BJ (cell line): ENCODE measurements at regions not wholly inside any gene's neighbourhood (a gene's known extent, or its start where the extent isn't known, plus 50 kb on each side); places are given as distances from the start of the nearest gene placed in this dataset.

Source experiments
- CTCF ChIA-PET: fragments of 350-600 bp; formaldehyde crosslinking; extraction: SDS; loops from one replicate; lab custom pipeline; 2021; ENCODE audit warnings: antibody characterized with exemption, inconsistent platforms; lab: Yijun Ruan, JAX
- POLR2A ChIA-PET: fragments of 300-600 bp; sonication (Branson Sonifier 250); formaldehyde crosslinking; extraction: SDS; loops from one replicate; lab custom pipeline; 2021; ENCODE audit warnings: antibody characterized with exemption; lab: Charles Lee
- DNase-seq: peaks from one replicate; pipeline ENCODE4 v3.0.0-alpha.2; 2011; ENCODE audit warnings: low read depth
- H3K27me3 ChIP-seq: 2 replicates; pipeline ENCODE4 v1.6.0; 2011; ENCODE audit warnings: low read length; ENCODE audit not compliant: control insufficient read depth, insufficient read depth
- H3K36me3 ChIP-seq: 2 replicates; pipeline ENCODE4 v1.5.1; 2011; ENCODE audit warnings: low read length; ENCODE audit not compliant: control insufficient read depth, insufficient read depth
- H3K4me3 ChIP-seq: 2 replicates; pipeline ENCODE4 v1.5.1; 2011; ENCODE audit warnings: low read depth, mild to moderate bottlenecking, control low read depth, low read length
- TF ChIP-seq, protein P1 (sequence below): IDR thresholded peaks from 2 replicates; pipeline ENCODE4 v1.5.1; 2011; ENCODE audit warnings: low read depth, mild to moderate bottlenecking, control low read depth, inconsistent platforms, low read length, moderate library complexity; ENCODE audit not compliant: insufficient read depth

DNA sequence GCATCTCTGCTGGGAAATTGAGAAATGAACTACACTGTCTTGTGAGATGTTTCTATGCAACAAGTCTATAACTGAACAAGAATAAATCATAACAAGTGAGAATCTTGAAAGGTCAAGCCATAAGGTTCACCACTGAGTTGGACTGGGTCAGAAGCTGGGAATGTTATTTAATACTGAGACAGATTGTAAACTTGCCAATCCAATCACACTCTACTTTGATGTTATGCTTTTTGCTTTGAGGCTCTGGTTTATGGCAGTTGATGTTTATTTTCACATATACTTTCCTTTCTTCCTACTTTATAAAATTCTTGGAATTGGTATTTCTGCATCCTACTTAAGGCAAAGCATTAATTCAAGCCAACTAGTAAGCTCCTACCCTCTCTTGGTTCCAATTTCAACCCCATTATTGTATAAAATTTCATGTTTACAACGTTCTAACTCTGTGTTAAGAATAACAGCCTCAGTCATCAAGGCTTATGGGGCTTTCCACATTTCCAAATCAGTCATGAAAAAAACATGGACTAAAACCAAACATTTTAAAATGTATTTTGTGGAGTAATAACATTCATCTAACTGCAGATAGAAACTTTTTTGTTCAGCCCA lies 533.4 kb downstream of the NYAP2 start:
- CTCF ChIA-PET, result no interaction called here
- TF ChIP-seq, protein P1, sequence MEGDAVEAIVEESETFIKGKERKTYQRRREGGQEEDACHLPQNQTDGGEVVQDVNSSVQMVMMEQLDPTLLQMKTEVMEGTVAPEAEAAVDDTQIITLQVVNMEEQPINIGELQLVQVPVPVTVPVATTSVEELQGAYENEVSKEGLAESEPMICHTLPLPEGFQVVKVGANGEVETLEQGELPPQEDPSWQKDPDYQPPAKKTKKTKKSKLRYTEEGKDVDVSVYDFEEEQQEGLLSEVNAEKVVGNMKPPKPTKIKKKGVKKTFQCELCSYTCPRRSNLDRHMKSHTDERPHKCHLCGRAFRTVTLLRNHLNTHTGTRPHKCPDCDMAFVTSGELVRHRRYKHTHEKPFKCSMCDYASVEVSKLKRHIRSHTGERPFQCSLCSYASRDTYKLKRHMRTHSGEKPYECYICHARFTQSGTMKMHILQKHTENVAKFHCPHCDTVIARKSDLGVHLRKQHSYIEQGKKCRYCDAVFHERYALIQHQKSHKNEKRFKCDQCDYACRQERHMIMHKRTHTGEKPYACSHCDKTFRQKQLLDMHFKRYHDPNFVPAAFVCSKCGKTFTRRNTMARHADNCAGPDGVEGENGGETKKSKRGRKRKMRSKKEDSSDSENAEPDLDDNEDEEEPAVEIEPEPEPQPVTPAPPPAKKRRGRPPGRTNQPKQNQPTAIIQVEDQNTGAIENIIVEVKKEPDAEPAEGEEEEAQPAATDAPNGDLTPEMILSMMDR, result no peak
- POLR2A ChIA-PET, result no interaction called here
- Histone ChIP-seq H3K36me3 (no peaks in the 10 kb centered on the region), H3K27me3 (no peaks in the 10 kb centered on the region), H3K4me3 (no peak overlapping the region)
- DNase-seq, result no peak

DNA sequence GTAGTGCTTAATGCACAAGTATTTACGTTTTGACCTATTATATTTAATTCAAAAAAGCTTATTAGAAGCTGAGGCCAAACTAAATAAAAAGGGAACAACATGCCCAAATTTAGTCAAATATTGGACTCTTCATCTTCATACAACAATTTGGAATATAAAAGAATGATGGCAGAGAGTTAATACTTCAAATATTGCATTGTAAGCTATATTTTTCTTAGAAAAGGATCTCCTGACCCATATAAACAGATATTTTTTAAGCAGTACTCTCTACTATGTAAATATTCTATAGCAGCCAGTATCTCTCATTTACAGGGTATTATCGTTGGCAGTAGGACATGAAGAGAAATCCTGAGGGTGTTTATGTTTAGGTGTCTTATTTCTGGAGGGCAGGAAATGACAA lies 531.2 kb downstream of the NYAP2 start:
- no peak for DNase-seq
- Histone ChIP-seq H3K27me3 (no peaks in the 10 kb centered on the region), H3K4me3 (no peak overlapping the region), H3K36me3 (no peaks in the 10 kb centered on the region)
- POLR2A ChIA-PET, result no interaction called here
- TF ChIP-seq, protein P1, result no peak
- CTCF ChIA-PET, result no interaction called here

DNA sequence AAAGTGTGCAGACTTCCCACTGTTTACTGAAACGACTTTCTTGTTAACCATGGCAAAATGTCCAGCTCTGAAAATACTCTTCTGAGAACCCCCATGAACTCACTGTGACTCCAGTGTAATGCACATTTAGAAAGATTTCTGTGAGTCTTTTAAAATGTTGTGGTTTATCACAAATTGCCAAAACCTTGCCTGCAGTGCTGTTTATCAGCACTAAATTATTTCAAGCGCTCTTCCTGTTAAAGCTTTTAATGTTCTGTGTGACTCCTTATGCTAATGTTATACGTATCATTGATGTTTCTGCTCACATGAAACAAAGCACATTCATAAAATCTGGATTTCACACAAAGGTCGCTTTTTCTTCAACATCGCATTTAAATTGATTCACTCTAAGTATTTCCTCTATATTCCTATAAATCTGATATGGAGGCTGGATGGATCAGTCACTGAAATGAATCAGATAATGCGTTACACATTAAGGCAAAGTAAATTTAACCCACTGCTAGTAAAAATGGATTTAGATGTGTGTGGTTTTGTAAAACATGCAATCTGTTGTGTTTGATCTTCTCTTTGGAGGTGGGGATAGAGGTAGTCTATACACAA lies 521.2 kb downstream of the NYAP2 start:
- ChIA-PET CTCF (no interaction called here), POLR2A (no interaction called here)
- TF ChIP-seq, protein P1, result no peak
- Histone ChIP-seq H3K27me3 (no peaks in the 10 kb centered on the region), H3K36me3 (no peaks in the 10 kb centered on the region), H3K4me3 (no peak overlapping the region)
- peak; percentile 39 for DNase-seq

DNA sequence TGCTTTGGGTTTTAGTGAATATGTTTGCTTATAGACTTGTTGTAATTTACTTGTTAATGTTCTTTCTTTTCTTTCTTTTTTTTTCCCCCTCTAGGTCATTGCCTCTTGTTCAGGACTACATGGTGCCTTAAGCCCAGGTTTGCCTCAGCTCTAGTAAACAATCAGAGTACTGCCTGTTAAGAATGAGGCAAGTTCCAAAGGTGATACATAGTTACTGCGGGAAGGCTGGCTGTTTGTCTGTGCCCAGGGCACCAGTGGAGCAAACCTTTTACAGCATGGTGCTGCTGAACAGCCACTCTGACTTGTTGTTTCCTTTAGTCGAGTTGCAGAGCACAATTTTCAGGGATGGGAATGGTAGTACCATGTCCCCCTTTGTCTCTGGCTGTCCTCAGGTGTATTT lies 517.2 kb downstream of the NYAP2 start:
- H3K4me3 ChIP-seq, result no peak overlapping the region
- ChIA-PET POLR2A (no interaction called here), CTCF (no interaction called here)
- H3K27me3 ChIP-seq, result no peaks in the 10 kb centered on the region
- no peak for DNase-seq
- no peaks in the 10 kb centered on the region for H3K36me3 ChIP-seq
- TF ChIP-seq, protein P1, result no peak

DNA sequence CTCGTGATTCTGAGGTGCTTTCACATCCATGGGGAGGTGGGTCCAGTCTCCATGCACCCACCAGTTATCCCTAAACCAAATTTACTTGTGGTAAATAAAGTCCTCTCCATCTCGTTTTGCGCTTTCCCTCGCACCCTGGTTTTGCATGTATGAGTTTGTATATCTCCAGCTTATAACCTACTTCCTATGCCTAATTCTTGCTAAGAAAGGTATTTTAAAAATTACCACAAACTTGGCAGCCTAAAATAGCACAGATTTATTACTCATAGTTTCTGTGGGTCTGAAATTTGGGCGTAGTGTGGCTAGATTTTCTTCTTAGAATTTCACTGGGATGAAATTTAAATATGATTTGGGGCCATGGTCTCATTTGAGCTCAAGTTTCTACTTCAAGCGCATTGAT lies 511.5 kb downstream of the NYAP2 start:
- DNase-seq, result no peak
- POLR2A ChIA-PET, result no interaction called here

More for the DNA sequence above, 511.5 kb downstream of the NYAP2 start:
- TF ChIP-seq, protein P1, result no peak
- Histone ChIP-seq H3K36me3 (no peaks in the 10 kb centered on the region), H3K27me3 (no peaks in the 10 kb centered on the region), H3K4me3 (no peak overlapping the region)
- CTCF ChIA-PET, result interaction anchor here (0.6 kb wide), 1 partner anchor 250 kb away, joined by 4 read pairs; no protein-coding TSS in a partner anchor
